ENCODE measurements at regions not wholly inside any gene's neighbourhood (a gene's known extent, or its start where the extent isn't known, plus 50 kb on each side); places are given as distances from the start of the nearest gene placed in this dataset.

GRCh38 chr2:226215902-226216503, 583.6 kb downstream of the IRS1 start (continued):
- no peak for TF ChIP-seq ZBTB42 (CRISPR knock-in tag; IDR thresholded peaks at IDR 0.05)
- TF ChIP-seq POLR2AphosphoS5 (IDR thresholded peaks at IDR 0.05; ENCODE audit: low read depth, low read length): no peak
- TF ChIP-seq ZNF761 (CRISPR knock-in tag; conservative IDR thresholded peaks at IDR 0.05): no peak
- TF ChIP-seq HNF1B (CRISPR knock-in tag; IDR thresholded peaks at IDR 0.05): no peak
- no peak for TF ChIP-seq FOXP4 (CRISPR knock-in tag; IDR thresholded peaks at IDR 0.05)
- TF ChIP-seq SOX5 (CRISPR knock-in tag; IDR thresholded peaks at IDR 0.05; ENCODE audit: borderline replicate concordance): 0 out of 2 replicates have a peak, but pooled peaks have one; percentile 26
- TF ChIP-seq, protein P1, sequence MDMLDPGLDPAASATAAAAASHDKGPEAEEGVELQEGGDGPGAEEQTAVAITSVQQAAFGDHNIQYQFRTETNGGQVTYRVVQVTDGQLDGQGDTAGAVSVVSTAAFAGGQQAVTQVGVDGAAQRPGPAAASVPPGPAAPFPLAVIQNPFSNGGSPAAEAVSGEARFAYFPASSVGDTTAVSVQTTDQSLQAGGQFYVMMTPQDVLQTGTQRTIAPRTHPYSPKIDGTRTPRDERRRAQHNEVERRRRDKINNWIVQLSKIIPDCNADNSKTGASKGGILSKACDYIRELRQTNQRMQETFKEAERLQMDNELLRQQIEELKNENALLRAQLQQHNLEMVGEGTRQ (IDR thresholded peaks at IDR 0.05; ENCODE audit: low read depth, low read length): no peak
- TF ChIP-seq, protein P1 (CRISPR knock-in tag; IDR thresholded peaks at IDR 0.05; ENCODE audit: borderline replicate concordance): no peak
- TF ChIP-seq KLF13 (CRISPR knock-in tag; IDR thresholded peaks at IDR 0.05): no peak
- TF ChIP-seq PBX2 (CRISPR knock-in tag; IDR thresholded peaks at IDR 0.05): no peak
- TF ChIP-seq GRHL1 (CRISPR knock-in tag; conservative IDR thresholded peaks at IDR 0.05): no peak
- TF ChIP-seq HMGA1 (CRISPR knock-in tag; conservative IDR thresholded peaks at IDR 0.05): no peak
- TF ChIP-seq TOE1 (CRISPR knock-in tag; IDR thresholded peaks at IDR 0.05): no peak
- TF ChIP-seq, protein P2, sequence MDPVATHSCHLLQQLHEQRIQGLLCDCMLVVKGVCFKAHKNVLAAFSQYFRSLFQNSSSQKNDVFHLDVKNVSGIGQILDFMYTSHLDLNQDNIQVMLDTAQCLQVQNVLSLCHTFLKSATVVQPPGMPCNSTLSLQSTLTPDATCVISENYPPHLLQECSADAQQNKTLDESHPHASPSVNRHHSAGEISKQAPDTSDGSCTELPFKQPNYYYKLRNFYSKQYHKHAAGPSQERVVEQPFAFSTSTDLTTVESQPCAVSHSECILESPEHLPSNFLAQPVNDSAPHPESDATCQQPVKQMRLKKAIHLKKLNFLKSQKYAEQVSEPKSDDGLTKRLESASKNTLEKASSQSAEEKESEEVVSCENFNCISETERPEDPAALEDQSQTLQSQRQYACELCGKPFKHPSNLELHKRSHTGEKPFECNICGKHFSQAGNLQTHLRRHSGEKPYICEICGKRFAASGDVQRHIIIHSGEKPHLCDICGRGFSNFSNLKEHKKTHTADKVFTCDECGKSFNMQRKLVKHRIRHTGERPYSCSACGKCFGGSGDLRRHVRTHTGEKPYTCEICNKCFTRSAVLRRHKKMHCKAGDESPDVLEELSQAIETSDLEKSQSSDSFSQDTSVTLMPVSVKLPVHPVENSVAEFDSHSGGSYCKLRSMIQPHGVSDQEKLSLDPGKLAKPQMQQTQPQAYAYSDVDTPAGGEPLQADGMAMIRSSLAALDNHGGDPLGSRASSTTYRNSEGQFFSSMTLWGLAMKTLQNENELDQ (CRISPR knock-in tag; IDR thresholded peaks at IDR 0.05; ENCODE audit: borderline replicate concordance): no peak
- no peak for TF ChIP-seq NR3C1 (CRISPR knock-in tag; IDR thresholded peaks at IDR 0.05)
- TF ChIP-seq, protein P3, sequence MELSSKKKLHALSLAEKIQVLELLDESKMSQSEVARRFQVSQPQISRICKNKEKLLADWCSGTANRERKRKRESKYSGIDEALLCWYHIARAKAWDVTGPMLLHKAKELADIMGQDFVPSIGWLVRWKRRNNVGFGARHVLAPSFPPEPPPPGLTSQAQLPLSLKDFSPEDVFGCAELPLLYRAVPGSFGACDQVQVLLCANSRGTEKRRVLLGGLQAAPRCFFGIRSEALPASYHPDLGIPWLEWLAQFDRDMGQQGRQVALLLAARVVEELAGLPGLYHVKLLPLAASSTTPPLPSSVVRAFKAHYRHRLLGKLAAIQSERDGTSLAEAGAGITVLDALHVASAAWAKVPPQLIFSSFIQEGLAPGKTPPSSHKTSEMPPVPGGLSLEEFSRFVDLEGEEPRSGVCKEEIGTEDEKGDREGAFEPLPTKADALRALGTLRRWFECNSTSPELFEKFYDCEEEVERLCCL (CRISPR knock-in tag; IDR thresholded peaks at IDR 0.05; ENCODE audit: borderline replicate concordance): 0 out of 2 replicates have a peak, but pooled peaks have one; percentile 50
- no peak for TF ChIP-seq ZNF562 (CRISPR knock-in tag; IDR thresholded peaks at IDR 0.05; ENCODE audit: borderline replicate concordance)
